NT2/D1 (cell line): ENCODE measurements at regions not wholly inside any gene's neighbourhood (a gene's known extent, or its start where the extent isn't known, plus 50 kb on each side); places are given as distances from the start of the nearest gene placed in this dataset.
"Not testable (repeated sequence)": the region's sequence is repeated elsewhere in the genome, so short reads cannot be mapped to it uniquely, and the experiment has no call there.

Experiments
- SUZ12 ChIP-seq: IDR thresholded peaks from 2 replicates; pipeline ENCODE4 v1.6.1; 2011; ENCODE audit not compliant: insufficient read length, insufficient read depth; ENCODE audit errors: extremely low read depth
- ZNF274 ChIP-seq: IDR thresholded peaks from 2 replicates; pipeline ENCODE4 v1.6.1; 2011; ENCODE audit warnings: mild to moderate bottlenecking, low read depth, low read length

GRCh38 chr3:4216974-4217373 lies 86.2 kb upstream of the SETMAR start:
- not testable (repeated sequence) for TF ChIP-seq SUZ12, ZNF274
